Uterus (tissue), 3 donors: ENCODE measurements at regions not wholly inside any gene's neighbourhood (a gene's known extent, or its start where the extent isn't known, plus 50 kb on each side); places are given as distances from the start of the nearest gene placed in this dataset.

Experiments
- DNase-seq, 2 donors: peaks; one replicate each; pipeline ENCODE4 v3.0.0-alpha.2; 2019 to 2020
- H3K27ac ChIP-seq, 2 donors: fragments of 200-600 bp; sonication (generic); 1 replicate in 1 of 2; 2 replicates in 1 of 2; pipeline ENCODE4 v1.5.1; 2016 to 2018
- H3K27me3 ChIP-seq, 2 donors: fragments of 200-600 bp; sonication (generic); one replicate each; pipeline ENCODE4 v1.5.1; 2018 to 2019; ENCODE audit warnings: control low read depth in 1 of 2
- H3K36me3 ChIP-seq, 2 donors: fragments of 200-600 bp; sonication (generic); one replicate each; pipeline ENCODE4 v1.5.1; 2019; ENCODE audit warnings: control low read depth in 1 of 2
- H3K4me1 ChIP-seq, 2 donors: fragments of 200-600 bp; sonication (generic); one replicate each; pipeline ENCODE4 v1.5.1; 2018 to 2019; ENCODE audit warnings: control low read depth in 1 of 2
- H3K4me3 ChIP-seq, 2 donors: fragments of 200-600 bp; sonication (generic); 1 replicate in 1 of 2; 2 replicates in 1 of 2; pipeline ENCODE4 v1.5.1; 2018 to 2019; ENCODE audit warnings: mild to moderate bottlenecking in 1 of 2
- H3K9me3 ChIP-seq, 2 donors: fragments of 200-600 bp; sonication (generic); one replicate each; pipeline ENCODE4 v1.5.1; 2019; ENCODE audit warnings: control low read depth in 1 of 2
- POLR2A ChIP-seq, 2 donors: fragments of 450-650 bp; IDR thresholded peaks; one replicate each; pipeline ENCODE4 v1.6.1; 2016; ENCODE audit warnings: antibody characterized with exemption in 2 of 2, mild to moderate bottlenecking in 1 of 2, moderate library complexity in 1 of 2
- intact Hi-C: fragments of 100-400 bp; cut with DNase I; formaldehyde crosslinking; loops from one replicate; pipeline ENCODE4 v1.15.1; 2023; ENCODE audit warnings: low total_unique reads
- TF ChIP-seq, protein P1 (sequence below), 4 experiments: fragments of 200-600 bp in 2 of 4; fragments of 450-650 bp in 2 of 4; sonication (generic) in 2 of 4; IDR thresholded peaks; one replicate each; pipeline ENCODE4 v1.5.1; 2016 to 2019; ENCODE audit warnings: antibody characterized with exemption in 4 of 4, mild to moderate bottlenecking in 2 of 4, moderate library complexity in 1 of 4
- donor health status: DM: yes; HTN: yes; CAD: no.

DNA sequence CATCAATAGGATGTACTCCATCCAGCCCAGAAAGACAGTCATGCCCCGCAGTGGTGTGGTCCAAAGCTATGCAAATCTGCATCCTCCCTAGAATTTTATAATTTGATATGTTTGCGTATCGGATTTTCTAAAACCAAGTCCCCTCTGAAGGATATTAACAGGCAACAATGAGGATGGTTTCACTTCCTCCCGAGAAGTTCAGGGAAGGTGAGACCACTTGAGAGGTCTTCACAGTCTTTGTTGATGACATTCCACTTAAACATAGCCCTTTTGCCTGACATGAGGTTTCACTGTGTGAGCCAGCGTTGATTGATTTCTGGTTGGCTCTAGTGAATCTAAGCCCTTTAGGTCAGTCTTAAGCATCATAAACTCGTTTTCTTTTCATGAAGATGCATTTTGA is 276.1 kb downstream of the NR2F2 start:
- Histone ChIP-seq H3K9me3 (no peaks in the 10 kb centered on the region), H3K27ac (no peak overlapping the region), H3K4me1 (no peaks in the 10 kb centered on the region), H3K36me3 (no peaks in the 10 kb centered on the region), H3K4me3 (no peak overlapping the region), H3K27me3 (no peaks in the 10 kb centered on the region)
- no peak for DNase-seq
- TF ChIP-seq, protein P1, sequence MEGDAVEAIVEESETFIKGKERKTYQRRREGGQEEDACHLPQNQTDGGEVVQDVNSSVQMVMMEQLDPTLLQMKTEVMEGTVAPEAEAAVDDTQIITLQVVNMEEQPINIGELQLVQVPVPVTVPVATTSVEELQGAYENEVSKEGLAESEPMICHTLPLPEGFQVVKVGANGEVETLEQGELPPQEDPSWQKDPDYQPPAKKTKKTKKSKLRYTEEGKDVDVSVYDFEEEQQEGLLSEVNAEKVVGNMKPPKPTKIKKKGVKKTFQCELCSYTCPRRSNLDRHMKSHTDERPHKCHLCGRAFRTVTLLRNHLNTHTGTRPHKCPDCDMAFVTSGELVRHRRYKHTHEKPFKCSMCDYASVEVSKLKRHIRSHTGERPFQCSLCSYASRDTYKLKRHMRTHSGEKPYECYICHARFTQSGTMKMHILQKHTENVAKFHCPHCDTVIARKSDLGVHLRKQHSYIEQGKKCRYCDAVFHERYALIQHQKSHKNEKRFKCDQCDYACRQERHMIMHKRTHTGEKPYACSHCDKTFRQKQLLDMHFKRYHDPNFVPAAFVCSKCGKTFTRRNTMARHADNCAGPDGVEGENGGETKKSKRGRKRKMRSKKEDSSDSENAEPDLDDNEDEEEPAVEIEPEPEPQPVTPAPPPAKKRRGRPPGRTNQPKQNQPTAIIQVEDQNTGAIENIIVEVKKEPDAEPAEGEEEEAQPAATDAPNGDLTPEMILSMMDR (IDR thresholded peaks at IDR 0.05): no peak
- TF ChIP-seq POLR2A (IDR thresholded peaks at IDR 0.05): no peak
- intact Hi-C loops: no loop called here

DNA sequence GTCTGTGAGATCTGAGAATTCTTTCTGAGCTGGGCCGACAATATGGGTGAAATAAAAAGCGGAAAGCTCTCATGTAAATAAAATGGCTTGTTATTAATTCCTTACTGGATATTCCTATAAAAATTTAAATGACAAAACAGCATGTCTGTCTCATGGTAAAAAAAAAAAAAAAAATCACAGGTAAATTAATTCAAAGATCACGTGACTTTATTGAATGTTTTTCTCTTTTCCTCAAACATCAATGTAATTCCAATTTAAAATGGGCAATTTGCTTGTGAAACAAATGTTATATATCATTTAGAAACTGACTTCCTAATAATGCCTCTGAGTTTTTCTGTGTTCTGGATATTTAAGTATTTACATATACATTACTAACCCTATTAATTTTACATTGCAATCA is 280.3 kb downstream of the NR2F2 start:
- no peak for DNase-seq
- intact Hi-C loops: no loop called here
- Histone ChIP-seq H3K36me3 (no peaks in the 10 kb centered on the region), H3K27ac (no peak overlapping the region), H3K9me3 (no peaks in the 10 kb centered on the region), H3K4me3 (no peak overlapping the region), H3K27me3 (no peaks in the 10 kb centered on the region), H3K4me1 (no peaks in the 10 kb centered on the region)
- no peak for TF ChIP-seq POLR2A (IDR thresholded peaks at IDR 0.05)
- TF ChIP-seq, protein P1 (IDR thresholded peaks at IDR 0.05): no peak

DNA sequence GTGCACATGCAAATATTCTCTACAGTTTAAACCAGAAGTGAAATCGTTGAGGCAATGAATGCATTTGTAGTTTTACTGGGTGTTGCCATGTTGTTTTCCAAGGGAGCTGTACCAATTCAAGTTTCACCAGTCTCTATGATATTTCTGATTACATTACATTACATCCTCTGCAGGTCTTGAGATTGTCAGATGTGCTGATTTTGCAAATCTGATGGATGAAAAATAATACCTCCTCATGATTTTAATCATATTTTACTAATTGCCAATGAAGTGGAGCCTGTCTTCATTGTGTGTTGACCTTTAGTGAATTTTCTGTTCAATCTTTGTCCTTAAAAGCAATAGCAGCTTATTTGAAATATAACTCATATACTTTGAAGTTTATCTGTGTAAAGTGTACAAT is 282.4 kb downstream of the NR2F2 start:
- DNase-seq: no peak
- intact Hi-C loops: no loop called here
- H3K27me3 ChIP-seq: no peaks in the 10 kb centered on the region
- no peaks in the 10 kb centered on the region for H3K9me3 ChIP-seq
- no peaks in the 10 kb centered on the region for H3K36me3 ChIP-seq
- no peaks in the 10 kb centered on the region for H3K4me1 ChIP-seq
- no peak overlapping the region for H3K27ac ChIP-seq
- TF ChIP-seq, protein P1 (IDR thresholded peaks at IDR 0.05): no peak
- TF ChIP-seq POLR2A (IDR thresholded peaks at IDR 0.05): no peak
- no peak overlapping the region for H3K4me3 ChIP-seq

DNA sequence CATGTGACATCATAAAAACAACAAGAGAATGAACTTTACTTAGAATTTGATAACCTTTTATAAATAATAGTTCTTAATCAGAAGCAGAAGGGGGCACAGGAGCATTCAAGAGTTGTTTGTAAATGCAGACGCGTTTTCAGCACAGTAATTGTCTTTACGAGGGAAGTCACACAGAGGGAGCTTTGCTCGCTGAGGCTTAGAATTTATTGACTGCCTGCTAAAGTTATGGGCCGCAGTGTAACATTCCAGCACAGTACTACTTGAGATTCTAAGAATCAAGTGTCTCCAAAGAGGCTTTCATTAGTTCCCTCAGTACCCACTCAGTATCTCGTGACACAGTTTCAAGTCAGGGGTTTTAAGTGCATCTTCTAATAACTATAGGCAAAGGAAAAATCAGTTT is 288.7 kb downstream of the NR2F2 start:
- H3K36me3 ChIP-seq: no peaks in the 10 kb centered on the region
- no peak for DNase-seq
- H3K27me3 ChIP-seq: no peaks in the 10 kb centered on the region
- no peak overlapping the region for H3K27ac ChIP-seq
- H3K4me1 ChIP-seq: no peaks in the 10 kb centered on the region
- intact Hi-C loops: no loop called here
- H3K9me3 ChIP-seq: no peaks in the 10 kb centered on the region
- no peak for TF ChIP-seq POLR2A (IDR thresholded peaks at IDR 0.05)
- TF ChIP-seq, protein P1 (IDR thresholded peaks at IDR 0.05): no peak
- no peak overlapping the region for H3K4me3 ChIP-seq

DNA sequence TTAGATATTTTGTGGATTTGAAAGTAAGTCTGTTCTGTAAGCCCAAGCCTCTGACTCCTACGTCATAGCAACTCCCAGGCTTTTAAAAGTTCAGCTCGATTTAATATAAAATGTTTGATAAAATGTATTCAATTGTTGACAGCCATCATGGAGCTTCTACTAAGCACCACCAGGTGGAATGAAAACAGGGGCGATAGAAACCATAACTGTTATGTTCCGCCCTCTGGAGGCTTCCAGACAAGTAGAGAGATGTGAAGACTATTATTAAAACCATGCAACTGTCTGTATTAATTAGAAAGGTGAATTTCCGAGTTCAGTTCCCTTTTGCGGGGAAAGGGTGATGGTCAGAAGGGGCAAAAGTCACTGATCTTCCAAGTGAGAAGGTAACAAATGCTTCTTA is 292.2 kb downstream of the NR2F2 start:
- intact Hi-C loops: no loop called here
- H3K36me3 ChIP-seq: no peaks in the 10 kb centered on the region
- H3K4me1 ChIP-seq: peaks cover 0 to 4% of the 10 kb centered on the region in 2 donors
- no peak overlapping the region for H3K4me3 ChIP-seq
- no peaks in the 10 kb centered on the region for H3K9me3 ChIP-seq
- DNase-seq: no peak
- no peak overlapping the region for H3K27ac ChIP-seq
- TF ChIP-seq, protein P1 (IDR thresholded peaks at IDR 0.05): no peak
- TF ChIP-seq POLR2A (IDR thresholded peaks at IDR 0.05): no peak
- no peaks in the 10 kb centered on the region for H3K27me3 ChIP-seq
